IMR-90 (cell line): ENCODE measurements at regions not wholly inside any gene's neighbourhood (a gene's known extent, or its start where the extent isn't known, plus 50 kb on each side); places are given as distances from the start of the nearest gene placed in this dataset.

Experiments used
- BHLHE40 ChIP-seq: fragments of 150-350 bp; IDR thresholded peaks from 2 replicates; pipeline ENCODE4 v1.6.1; 2016; ENCODE audit warnings: mild to moderate bottlenecking, low read depth, low read length
- CEBPB ChIP-seq: IDR thresholded peaks from 2 replicates; pipeline ENCODE4 v1.6.1; 2012; ENCODE audit warnings: low read depth, low read length, improper control_type of control experiment
- CHD1 ChIP-seq: IDR thresholded peaks from 2 replicates; pipeline ENCODE4 v1.6.1; 2012; ENCODE audit warnings: low read depth, low read length, improper control_type of control experiment
- CTCF ChIP-seq: conservative IDR thresholded peaks from 2 replicates; pipeline ENCODE4 v1.5.1; 2012; ENCODE audit warnings: mild to moderate bottlenecking, low read depth, low read length, improper control_type of control experiment
- FOS ChIP-seq: fragments of 150-350 bp; IDR thresholded peaks from 2 replicates; pipeline ENCODE4 v1.6.1; 2016; ENCODE audit warnings: low read depth, low read length
- MAFK ChIP-seq: IDR thresholded peaks from 2 replicates; pipeline ENCODE4 v1.6.1; 2012; ENCODE audit warnings: low read depth, low read length, improper control_type of control experiment
- MAZ ChIP-seq: IDR thresholded peaks from 2 replicates; pipeline ENCODE4 v1.6.1; 2012; ENCODE audit warnings: low read depth, mild to moderate bottlenecking, low read length, improper control_type of control experiment, moderate library complexity, borderline replicate concordance
- MXI1 ChIP-seq: IDR thresholded peaks from 2 replicates; pipeline ENCODE4 v1.6.1; 2012; ENCODE audit warnings: low read depth, mild to moderate bottlenecking, low read length, moderate library complexity, borderline replicate concordance
- POLR2A ChIP-seq: IDR thresholded peaks from 2 replicates; pipeline ENCODE4 v1.6.1; 2012; ENCODE audit warnings: mild to moderate bottlenecking, low read depth, low read length
- RAD21 ChIP-seq: IDR thresholded peaks from 2 replicates; pipeline ENCODE4 v1.6.1; 2012; ENCODE audit warnings: low read length, improper control_type of control experiment
- RCOR1 ChIP-seq: IDR thresholded peaks from 2 replicates; pipeline ENCODE4 v1.6.1; 2012; ENCODE audit warnings: mild to moderate bottlenecking, low read length, improper control_type of control experiment; ENCODE audit not compliant: insufficient replicate concordance
- RFX5 ChIP-seq: IDR thresholded peaks from 2 replicates; pipeline ENCODE4 v1.8.0; 2012; ENCODE audit warnings: low read depth, mild to moderate bottlenecking, low read length, moderate library complexity
- SMC3 ChIP-seq: fragments of 150-350 bp; IDR thresholded peaks from 2 replicates; pipeline ENCODE4 v1.6.1; 2016; ENCODE audit warnings: low read depth, mild to moderate bottlenecking, antibody characterized with exemption, low read length, moderate library complexity
- USF2 ChIP-seq: fragments of 150-350 bp; IDR thresholded peaks from 2 replicates; pipeline ENCODE4 v1.6.1; 2017; ENCODE audit warnings: mild to moderate bottlenecking, antibody characterized with exemption, low read length, low read depth

- TF ChIP-seq POLR2A (no peak), CTCF (no peak), USF2 (no peak), SMC3 (no peak), RAD21 (no peak), FOS (no peak), RFX5 (no peak), BHLHE40 (no peak), CHD1 (no peak), RCOR1 (no peak), MXI1 (no peak), CEBPB (no peak), MAZ (no peak), MAFK (no peak)
Measured at GRCh38 chr13:54187461-54187860, 1158.8 kb downstream of the OLFM4 start.
